ENCODE measurements at regions not wholly inside any gene's neighbourhood (a gene's known extent, or its start where the extent isn't known, plus 50 kb on each side); places are given as distances from the start of the nearest gene placed in this dataset.

GRCh38 chr4:149901128-149901527, 85.5 kb upstream of the IQCM start:
- DNase-seq (no peak), ATAC-seq (no peak)
- Histone ChIP-seq H3K4me1 (no peaks in the 10 kb centered on the region), H3K27ac (no peak overlapping the region), H3K36me3 (no peaks in the 10 kb centered on the region), H3K27me3 (no peaks in the 10 kb centered on the region), H3K4me3 (no peak overlapping the region), H3K9me3 (no peaks in the 10 kb centered on the region)
- intact Hi-C loops (cut with DNase I), result no loop called here
- no peak for TF ChIP-seq CTCF (IDR thresholded peaks at IDR 0.05)

- H3K27me3 ChIP-seq, result no peaks in the 10 kb centered on the region
- no peak for TF ChIP-seq CTCF (IDR thresholded peaks at IDR 0.05)
- H3K9me3 ChIP-seq, result no peaks in the 10 kb centered on the region
- H3K4me3 ChIP-seq, result no peak overlapping the region
- no peaks in the 10 kb centered on the region for H3K36me3 ChIP-seq
- DNase-seq (no peak), ATAC-seq (no peak)
- no peaks in the 10 kb centered on the region for H3K4me1 ChIP-seq
- intact Hi-C loops (cut with DNase I), result no loop called here
- no peak overlapping the region for H3K27ac ChIP-seq
These were observed 86.6 kb upstream of the IQCM start for GRCh38 chr4:149902242-149902641.

GRCh38 chr4:149910177-149910576, 94.5 kb upstream of the IQCM start:
- no peak for DNase-seq
- H3K36me3 ChIP-seq, result no peaks in the 10 kb centered on the region
- H3K27ac ChIP-seq, result no peak overlapping the region
- TF ChIP-seq CTCF (IDR thresholded peaks at IDR 0.05), result no peak
- H3K4me3 ChIP-seq, result no peak overlapping the region
- H3K27me3 ChIP-seq, result no peaks in the 10 kb centered on the region
- H3K9me3 ChIP-seq, result no peaks in the 10 kb centered on the region
- no peaks in the 10 kb centered on the region for H3K4me1 ChIP-seq
- no peak for ATAC-seq
- intact Hi-C loops (cut with DNase I), result no loop called here

- TF ChIP-seq CTCF (IDR thresholded peaks at IDR 0.05), result no peak
- H3K36me3 ChIP-seq, result no peaks in the 10 kb centered on the region
- H3K4me3 ChIP-seq, result no peak overlapping the region
- no peaks in the 10 kb centered on the region for H3K9me3 ChIP-seq
- no peak overlapping the region for H3K27ac ChIP-seq
- intact Hi-C loops (cut with DNase I), result no loop called here
- no peak for ATAC-seq
- no peak for DNase-seq
- H3K27me3 ChIP-seq, result no peaks in the 10 kb centered on the region
- H3K4me1 ChIP-seq, result no peaks in the 10 kb centered on the region
These were observed 95.1 kb upstream of the IQCM start for GRCh38 chr4:149910604-149911350.

DNA sequence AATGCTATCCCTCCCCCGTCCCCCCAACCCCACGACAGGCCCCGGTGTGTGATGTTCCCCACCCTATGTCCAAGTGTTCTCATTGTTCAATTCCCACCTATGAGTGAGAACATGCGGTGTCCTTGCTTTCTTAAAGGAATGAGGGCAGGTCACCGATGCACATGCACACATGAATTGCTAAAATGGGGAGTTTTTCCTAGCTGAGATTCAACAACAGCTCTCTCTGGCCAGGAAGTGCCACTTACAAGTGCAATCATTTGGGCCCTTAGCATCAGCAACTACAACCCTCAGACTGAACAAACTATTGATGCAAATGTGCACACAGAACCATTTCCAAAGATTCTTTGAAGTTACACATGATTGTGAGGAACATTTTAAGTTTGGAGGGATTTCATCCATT, 95.7 kb upstream of the IQCM start:
- intact Hi-C loops (cut with DNase I), result no loop called here
- TF ChIP-seq CTCF (IDR thresholded peaks at IDR 0.05), result no peak
- ATAC-seq (no peak), DNase-seq (no peak)
- Histone ChIP-seq H3K36me3 (no peaks in the 10 kb centered on the region), H3K4me1 (no peaks in the 10 kb centered on the region), H3K4me3 (no peak overlapping the region), H3K27me3 (no peaks in the 10 kb centered on the region), H3K27ac (no peak overlapping the region), H3K9me3 (no peaks in the 10 kb centered on the region)

- no peaks in the 10 kb centered on the region for H3K4me1 ChIP-seq
- no peak overlapping the region for H3K27ac ChIP-seq
- no peak for TF ChIP-seq CTCF (IDR thresholded peaks at IDR 0.05)
- DNase-seq (no peak), ATAC-seq (no peak)
- intact Hi-C loops (cut with DNase I), result no loop called here
- no peaks in the 10 kb centered on the region for H3K9me3 ChIP-seq
- H3K36me3 ChIP-seq, result no peaks in the 10 kb centered on the region
- H3K27me3 ChIP-seq, result no peaks in the 10 kb centered on the region
- H3K4me3 ChIP-seq, result no peak overlapping the region
These were observed 96.4 kb upstream of the IQCM start for GRCh38 chr4:149912000-149912399.
